ENCODE measurements at regions not wholly inside any gene's neighbourhood (a gene's known extent, or its start where the extent isn't known, plus 50 kb on each side); places are given as distances from the start of the nearest gene placed in this dataset.
A peak's percentile ranks its signal among the peaks of the same experiment; 100 is the strongest.
"Not testable (repeated sequence)": the region's sequence is repeated elsewhere in the genome, so short reads cannot be mapped to it uniquely, and the experiment has no call there.

DNA sequence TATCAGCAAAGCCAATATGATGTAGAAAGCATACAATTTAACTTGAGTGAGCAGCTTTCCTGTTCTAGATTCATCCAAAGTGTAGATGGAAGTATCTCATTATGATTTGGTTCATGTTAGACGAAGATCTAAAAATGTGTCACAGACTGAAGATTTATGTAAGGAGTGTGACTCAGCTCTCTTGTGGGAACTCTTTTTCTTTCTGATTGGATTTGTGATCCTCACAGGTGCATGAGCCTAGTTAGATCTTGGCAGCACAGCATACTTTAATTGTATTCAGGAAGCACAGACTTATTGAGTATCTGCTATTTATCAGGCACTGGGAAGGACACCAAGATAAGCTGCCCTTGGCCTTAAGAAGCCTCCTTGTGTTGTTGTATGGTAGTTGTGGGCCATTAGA is 147.1 kb downstream of the C11orf91 start:
- no peak for DNase-seq

DNA sequence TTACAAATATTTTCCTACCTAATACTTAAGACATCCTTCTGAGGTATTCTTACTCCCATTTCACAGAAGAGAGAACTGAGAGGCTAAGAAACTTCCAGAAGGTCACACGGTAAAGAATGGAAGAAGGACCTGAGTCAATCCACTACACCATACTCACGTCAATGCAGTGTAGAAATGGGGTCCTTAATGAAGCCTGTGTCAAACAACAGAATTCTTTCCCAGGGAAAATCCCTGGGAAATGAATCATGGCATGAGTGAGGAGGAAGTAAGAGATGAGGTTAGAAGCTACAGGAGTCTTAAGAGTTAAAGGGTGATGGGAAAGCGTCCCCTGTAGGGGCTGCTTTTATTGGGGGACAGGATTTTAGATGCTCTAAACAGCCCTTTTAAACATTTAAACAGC is 147.9 kb downstream of the C11orf91 start:
- no peak for DNase-seq

DNA sequence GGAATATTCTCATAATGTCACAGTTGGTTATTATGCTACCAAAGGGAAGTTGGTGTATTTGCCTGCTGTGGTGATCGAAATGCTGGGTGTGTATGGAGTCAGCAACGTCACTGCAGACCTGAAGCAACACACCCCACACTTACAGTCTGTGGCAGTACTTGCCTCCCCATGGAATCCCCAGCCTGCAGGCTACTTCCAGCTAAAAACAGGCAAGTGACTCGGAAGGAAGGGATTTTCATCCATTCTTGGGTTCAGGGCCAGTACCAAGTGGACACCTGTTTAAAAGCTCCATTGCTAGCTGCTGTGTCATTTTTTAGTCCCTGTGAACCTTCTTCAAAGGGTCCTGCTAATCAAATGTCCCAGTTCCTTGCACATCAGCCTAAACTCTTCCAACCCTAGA is 149.6 kb downstream of the C11orf91 start:
- DNase-seq = no peak

DNA sequence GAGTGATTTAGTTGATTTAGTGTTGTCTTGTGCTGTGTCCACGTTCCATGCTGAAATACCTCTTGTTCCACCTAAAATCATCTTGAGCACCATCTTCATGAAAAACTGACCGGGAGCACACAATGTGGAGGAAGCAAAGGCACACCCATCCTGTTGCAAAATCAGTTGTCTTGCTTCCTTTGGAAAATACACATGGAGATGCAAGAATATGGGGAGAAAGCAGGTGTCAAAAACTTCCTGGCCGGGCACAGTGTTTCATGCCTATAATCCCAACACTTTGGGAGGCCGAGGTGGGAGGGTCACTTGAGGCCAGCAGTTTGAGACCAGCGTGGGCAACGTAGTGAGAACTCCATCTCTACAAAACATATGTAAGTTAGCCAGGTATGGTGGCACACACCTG is 151.1 kb downstream of the C11orf91 start:
- DNase-seq = no peak

DNA sequence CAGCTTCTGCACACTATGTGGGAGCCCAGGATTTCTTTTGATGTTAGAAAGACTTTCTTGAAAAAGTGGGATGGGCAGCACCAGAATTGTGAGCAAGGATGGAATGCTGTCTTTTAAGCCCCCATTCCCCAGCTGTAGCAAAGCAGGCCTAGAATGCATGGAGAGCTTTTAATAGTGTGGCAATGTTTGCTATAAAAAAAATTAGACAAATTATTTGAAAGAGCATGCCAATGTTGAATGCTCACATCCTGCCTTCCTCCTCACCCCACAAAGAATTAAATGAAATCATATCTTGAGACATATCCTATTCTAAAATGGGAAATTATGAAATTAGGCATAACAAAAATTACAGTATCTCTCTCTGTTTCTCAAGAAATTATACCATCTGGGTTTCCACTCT is 154.7 kb downstream of the C11orf91 start:
- DNase-seq = no peak

DNA sequence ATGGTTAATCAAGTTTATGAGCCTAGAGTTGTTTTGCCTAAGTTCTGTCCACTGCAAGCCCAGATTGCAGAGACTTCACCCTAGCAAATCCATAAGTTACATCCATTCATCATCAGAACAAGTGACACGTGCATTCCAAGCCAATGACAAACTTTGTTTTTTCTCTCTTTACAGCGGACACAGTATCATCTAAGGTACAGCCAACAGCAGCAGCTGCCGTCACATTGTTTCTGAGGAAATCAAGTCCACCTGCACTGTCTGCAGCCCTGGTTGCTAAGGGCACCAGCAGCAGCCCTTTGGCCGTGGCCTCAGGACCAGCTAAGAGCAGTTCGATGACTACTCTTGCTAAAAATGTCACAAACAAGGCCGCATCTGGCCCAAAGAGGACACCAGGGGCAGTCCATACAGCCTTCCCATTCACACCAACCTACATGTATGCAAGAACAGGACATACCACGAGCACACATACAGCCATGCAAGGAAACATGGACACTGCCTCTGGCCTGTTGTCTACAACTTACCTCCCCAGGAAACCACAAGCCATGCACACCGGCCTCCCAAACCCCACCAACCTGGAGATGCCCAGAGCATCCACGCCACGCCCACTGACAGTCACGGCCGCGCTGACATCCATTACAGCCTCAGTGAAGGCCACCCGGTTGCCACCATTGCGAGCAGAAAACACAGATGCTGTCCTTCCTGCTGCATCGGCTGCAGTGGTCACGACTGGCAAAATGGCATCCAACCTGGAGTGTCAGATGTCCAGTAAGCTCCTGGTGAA is 155.8 kb downstream of the C11orf91 start:
- no peak for DNase-seq

DNA sequence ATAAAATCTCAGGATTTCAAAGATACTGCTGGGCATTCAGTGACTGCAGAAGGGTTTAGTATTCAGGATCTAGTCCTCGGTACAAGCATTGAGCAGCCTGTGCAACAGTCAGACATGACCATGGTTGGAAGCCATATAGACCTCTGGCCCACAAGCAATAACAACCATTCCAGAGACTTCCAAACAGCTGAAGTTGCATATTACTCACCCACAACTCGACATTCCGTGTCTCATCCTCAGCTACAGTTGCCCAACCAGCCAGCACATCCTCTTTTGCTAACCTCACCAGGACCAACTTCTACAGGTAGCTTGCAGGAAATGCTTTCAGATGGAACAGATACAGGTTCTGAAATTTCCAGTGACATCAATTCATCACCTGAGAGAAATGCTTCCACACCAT is 156.8 kb downstream of the C11orf91 start:
- DNase-seq = no peak

DNA sequence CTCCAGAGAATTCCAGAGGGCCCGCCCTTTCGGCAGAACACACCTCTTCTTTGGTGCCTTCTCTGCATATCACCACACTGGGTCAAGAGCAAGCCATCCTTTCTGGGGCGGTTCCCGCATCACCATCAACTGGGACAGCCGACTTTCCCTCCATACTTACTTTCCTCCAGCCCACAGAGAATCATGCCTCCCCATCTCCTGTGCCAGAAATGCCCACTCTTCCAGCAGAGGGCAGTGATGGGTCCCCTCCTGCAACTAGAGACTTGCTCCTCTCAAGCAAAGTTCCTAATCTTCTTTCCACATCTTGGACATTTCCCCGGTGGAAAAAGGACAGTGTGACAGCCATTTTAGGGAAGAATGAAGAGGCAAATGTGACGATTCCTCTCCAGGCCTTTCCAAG is 157.7 kb downstream of the C11orf91 start:
- DNase-seq = peak; percentile 40

DNA sequence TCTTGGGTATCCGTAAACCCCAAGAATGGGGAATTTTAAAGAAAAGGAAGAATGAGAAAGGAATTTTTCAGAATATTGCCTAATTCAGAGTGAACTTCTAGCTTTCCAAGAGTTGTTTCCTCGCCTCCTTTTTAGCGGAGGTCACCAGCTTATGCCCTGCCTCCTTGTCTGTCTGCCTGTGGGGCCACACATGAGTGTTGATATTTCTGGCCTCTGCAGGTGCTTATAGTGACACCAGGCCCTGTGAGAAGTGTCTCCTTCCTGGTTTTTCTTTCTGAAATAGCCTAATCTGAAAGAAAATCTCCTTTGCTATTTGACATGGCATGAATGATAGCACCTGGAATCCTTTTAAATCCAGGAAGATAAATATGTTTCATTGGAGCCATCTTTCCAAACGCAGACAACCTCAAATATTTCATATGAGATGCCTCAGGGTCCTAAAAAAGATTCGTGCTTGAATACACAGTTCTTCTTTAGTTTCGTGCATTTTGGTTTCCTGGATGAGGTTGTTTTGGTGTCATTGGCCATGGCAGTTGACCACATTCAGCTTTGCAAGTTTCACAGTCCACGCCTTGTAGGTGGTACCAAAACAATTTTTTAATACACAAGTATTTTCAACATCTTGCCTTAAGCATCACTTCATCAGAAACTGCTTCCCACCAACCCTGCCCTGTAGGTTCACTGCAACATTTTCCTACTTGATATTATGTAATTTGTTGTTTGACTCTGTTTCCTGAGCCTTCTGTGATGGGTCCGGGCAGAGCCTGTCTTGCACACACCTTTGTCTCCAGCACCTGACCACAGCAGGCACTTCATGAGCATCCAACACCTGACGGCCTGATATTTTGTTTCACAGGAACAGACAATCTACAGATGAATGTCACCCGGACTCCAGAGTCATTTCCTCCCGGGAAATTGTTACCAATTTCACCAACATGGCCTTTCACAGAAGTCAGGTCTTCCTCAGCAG is 159.4 kb downstream of the C11orf91 start:
- no peak for DNase-seq

DNA sequence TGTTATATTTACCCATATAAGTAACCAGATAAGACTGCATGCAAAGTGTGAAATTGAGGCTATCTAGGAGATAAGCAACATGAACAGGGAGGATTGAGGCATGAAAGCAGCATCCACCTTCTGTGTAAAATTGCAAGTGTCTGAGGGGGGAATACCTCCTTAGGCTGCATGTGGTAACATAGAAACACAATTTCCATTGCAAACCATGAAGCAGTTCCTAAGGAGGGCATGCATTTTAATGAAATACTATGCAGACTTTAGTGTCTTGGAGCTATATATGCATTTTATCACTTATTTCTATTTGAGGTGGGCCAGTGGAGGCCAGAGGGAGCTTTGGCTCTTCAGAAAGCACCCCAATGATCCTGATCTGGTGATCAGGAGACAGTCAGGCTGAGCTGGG is 160.2 kb downstream of the C11orf91 start:
- no peak for DNase-seq

DNA sequence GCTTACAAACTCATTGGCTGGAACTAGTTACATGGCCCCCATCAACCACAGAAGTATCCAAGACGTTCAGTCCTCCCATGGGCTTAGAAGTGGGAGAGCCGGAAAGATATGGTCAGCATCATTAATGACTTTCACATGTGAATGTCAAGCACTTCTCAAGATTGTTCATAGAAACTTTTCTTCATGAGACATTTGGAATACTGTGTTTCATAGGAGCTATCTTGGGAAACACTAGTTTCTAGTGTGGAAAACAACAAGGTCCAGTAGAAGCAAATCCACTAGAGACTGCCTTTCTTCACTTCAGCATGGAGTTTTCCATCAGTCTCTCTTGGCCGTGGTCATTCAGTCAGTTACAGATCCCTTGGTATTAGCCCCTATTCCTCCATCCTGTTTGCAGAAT is 160.9 kb downstream of the C11orf91 start:
- DNase-seq = no peak

DNA sequence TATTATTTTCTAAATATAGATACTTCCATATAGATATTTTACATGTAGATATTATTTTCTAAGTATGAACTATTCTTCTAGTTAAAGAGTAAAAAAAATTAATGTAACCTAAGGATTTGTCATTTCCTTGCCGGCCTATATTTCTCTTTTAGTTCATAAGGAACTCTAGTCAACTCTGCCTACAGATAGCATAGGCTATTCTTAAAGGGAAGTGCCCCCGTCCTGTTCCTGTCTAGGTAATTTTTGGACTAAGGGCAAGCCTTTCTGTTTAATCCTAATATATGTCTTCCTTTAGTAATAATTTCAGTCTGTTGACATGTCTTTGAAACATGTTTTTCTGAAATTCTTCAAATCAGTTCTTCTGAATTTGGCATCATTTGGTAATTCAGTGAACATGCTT is 161.9 kb downstream of the C11orf91 start:
- no peak for DNase-seq

DNA sequence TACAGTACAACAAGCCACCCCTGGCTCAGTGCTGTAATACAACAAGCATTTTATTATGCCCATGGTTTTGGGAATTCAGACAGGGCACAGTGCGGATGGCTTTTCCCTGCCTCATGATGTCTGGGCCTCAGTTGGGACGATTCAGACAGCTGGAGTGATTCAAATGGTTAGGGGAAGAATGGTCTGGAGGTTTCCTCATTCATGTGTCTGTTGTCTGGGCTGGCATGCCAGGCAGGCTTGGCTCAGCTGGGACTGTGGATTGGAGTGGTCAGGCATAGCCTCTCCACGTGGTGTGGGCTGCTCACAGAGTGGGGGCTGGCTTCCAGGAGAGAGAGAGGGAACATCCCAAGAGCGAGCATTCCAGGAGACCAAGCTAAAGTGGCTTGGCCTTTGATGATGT is 164.4 kb downstream of the C11orf91 start:
- no peak for DNase-seq

DNA sequence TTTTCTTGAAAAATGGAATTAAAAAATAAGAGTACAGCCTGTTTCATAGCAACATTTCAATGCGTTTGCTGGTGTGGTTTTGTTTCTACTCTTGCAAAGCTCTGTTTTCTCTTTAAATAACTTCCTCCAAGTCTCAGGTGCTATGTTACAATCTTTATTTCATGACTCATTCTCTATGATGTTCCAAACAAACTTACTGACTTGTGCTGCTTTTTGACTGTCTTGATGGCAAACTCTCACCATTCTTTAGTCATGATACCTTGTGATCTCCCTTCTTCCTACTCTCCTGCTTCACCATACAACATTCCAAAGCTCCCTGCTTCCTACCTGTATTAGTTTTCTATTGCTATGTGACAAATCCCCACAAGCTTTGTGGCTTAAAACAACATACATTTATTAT is 166.1 kb downstream of the C11orf91 start:
- DNase-seq = no peak

DNA sequence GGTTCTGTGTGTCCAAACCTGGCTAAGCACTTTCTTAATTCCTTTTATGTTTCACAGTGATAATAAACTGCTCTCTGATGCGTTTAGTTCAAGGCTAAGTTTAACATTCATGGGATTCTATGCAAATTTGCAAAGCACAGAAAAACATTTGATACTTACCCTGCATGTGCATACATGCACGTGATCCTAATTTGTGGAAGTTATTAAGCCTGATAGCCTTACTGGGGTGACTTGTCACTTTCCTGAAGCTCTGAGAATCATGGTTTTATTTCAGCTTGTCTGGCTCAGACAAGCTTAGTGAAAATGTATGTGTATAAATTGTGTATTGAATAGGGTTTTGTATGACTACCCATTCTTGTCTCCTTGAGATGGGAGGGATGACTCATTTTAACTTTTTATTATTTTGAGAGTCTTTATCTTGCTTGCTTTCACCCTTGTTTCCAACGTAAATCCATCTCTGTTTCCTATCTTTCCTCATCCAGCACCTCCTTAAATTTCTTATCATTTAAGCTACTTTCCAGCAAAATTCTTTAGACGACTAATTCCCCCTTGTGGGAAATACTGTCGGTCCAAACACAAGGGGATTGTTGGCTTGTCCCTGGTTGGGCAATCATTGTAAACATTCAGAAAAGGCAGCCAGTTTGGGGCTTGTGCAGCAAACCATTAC is 167.1 kb downstream of the C11orf91 start:
- DNase-seq = no peak

DNA sequence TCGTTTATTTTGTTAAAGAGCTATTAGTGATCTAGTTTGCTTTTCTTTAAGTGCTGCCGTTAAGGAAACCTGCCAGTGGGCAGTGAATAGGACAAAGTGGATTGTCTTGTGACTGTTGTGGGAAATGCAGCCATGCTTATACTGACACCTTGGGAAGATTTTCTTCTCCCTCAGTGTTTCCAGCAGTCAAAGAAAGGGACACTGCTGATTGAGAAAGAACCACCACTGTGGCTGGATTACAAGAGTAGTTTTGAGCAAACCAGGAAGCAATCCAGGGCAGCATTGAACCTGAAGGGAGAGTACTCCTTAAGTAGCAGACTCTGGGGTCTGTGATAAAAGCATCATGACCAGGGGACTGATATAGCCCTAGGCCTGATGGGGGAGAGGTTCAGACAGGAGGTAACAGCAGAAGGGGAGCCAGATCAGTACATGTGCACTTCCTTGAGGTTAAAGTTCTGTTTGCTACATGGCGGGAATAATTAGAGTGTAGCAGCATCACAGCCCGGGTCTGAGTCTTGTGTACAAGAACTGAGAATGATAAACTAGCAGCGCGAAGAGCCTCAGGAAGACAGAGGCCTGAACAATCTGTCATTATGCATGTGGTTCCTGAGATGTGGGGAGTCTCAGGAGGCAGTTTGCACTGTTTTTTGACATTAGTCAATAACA is 167.8 kb downstream of the C11orf91 start:
- DNase-seq = no peak

DNA sequence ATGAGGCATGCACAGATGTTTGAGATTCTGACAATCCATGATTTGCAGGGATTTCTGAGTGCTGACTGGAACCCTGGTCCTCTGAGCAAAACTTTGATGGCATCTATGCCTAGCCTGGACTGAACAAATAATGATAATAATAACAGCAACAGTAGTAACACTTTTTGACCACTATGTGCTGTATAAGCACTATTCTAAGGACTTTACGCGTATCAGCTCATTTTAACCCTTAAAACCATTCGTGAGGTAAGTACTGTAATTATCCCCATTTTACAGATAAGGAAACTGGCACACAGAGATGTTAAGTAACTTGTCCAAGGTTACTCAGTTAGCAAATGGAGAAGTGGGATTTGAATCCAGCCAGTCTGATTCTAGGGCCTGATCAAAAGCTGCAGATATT is 168.4 kb downstream of the C11orf91 start:
- no peak for DNase-seq

DNA sequence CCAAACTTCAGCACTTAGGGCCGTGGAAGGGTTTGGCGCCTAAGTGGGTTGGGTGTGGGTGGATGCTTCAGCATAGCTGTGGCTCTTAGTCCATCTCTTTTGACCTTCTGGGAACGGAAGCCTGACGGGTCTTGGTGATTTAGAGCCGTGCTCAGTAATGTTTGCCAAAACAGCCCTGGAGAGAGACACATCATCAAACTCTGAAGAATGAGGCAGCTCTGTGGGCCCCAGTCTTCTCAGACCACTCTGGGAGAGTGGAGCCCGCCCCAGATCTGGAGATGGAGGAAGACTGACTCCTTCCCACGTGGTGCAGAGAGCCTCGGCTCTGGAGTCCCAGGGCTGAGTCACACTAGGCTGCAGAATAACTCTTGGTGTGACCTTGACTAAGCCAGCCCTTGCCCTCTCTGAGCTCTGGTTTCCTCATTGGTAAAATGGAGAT is 168.9 kb downstream of the C11orf91 start:
- no peak for DNase-seq

DNA sequence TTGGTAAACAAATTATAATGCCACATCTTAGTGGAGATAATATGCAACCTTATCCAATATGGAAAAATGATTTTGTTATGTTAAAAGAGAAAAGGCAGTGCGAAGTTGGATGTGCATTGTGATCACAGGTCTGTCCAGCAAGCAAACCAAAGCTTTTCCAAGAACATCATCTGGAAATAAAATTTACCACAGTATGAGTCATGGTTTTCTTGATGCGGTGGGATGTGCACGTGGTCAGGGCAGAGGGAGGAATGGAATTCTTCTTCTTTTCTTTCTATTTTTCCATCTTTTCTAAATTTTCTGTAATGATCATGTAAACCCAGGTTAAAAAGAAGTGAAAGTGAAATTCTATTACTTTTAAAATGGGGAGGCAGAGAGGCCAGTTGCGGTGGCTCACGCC is 169.8 kb downstream of the C11orf91 start:
- no peak for DNase-seq

DNA sequence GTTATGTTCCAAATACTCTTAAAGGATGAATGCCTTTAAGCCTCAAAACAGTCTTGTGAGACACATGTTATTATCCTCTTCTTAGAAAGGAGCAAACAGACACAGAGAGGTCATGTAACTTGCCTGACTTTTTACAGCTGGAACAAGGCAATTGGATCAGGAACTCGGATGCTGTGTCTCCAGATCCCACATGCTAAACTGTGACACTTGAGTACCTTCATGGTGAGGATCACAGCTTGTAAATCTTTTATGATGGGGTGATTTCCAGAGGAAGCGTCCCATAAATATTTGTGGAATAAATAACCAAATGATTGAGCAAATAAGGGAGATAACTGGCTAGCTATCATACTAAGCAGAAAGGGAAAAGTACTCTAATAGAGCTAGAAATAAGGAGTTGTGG is 171.2 kb downstream of the C11orf91 start:
- DNase-seq = no peak

DNA sequence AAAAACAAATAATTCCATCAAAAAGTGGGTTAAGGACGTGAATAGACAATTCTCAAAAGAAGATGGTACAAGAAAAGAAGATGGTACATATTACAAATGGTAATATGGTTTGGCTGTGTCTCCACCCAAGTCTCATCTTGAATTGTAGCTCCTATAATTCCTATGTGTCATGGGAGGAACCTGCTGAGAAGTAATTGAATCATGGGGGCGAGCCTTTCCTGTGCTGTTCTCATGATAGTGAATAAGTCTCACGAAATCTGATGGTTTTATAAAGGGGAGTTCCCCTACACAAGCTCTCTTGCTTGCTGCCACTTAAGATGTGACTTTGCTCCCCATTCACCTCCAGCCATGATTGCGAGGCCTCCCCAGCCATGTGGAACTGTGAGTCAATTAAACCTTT is 172.9 kb downstream of the C11orf91 start:
- DNase-seq = not testable (repeated sequence)

DNA sequence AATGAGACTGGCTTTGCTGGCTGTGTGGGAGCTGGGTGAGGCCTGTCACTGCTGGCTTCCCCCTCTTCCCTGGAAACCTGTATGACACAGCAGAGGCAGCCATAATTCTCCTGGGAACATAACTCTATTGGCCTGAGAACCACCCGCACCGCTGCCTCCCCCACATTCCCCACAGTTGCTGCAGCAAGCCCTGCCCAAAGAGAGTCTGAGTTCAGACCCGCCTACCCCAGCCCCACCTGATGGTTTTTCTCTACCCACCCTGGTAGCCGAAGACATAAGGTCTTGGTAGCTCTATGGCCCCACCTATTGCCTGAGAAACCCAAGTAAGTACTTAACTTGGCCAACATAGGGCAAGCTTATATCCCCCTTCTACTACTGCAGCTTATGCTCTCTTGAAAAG is 174.8 kb downstream of the C11orf91 start:
- DNase-seq = no peak

DNA sequence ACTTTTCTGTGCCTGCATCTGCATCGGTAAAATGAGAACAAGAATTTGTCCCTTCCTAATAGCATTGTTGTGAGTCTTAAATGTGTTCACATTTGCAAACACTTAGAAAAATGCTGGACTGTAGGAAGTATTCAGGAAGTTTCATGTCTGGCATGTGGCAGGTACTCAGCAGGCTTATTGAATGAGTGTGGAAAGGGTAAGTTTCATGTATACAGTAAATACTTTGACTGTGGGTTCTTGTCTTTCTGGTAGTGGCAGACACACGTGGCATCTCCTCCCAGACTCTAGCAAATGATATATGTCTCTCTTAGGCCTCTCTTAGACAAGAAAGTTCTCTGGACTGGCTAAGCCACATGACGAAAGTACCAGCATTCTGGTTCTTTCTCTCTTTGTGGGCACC is 179.2 kb downstream of the C11orf91 start:
- no peak for DNase-seq

Data from stimulated activated CD4-positive, alpha-beta T cell treated with anti-CD3 and anti-CD28 coated beads, Interleukin-4, amount 100 ng/mL, for 1 hour (primary cell).